SHP77 treated with DMSO at 0.1 percent for 48 hours (cell line): ENCODE measurements at regions not wholly inside any gene's neighbourhood (a gene's known extent, or its start where the extent isn't known, plus 50 kb on each side); places are given as distances from the start of the nearest gene placed in this dataset.
"Not testable (repeated sequence)": the region's sequence is repeated elsewhere in the genome, so short reads cannot be mapped to it uniquely, and the experiment has no call there.

ENCODE experiments used
- DNase-seq: peaks from one replicate; lab custom pipeline; 2025; lab: John Stamatoyannopoulos, UW

DNA sequence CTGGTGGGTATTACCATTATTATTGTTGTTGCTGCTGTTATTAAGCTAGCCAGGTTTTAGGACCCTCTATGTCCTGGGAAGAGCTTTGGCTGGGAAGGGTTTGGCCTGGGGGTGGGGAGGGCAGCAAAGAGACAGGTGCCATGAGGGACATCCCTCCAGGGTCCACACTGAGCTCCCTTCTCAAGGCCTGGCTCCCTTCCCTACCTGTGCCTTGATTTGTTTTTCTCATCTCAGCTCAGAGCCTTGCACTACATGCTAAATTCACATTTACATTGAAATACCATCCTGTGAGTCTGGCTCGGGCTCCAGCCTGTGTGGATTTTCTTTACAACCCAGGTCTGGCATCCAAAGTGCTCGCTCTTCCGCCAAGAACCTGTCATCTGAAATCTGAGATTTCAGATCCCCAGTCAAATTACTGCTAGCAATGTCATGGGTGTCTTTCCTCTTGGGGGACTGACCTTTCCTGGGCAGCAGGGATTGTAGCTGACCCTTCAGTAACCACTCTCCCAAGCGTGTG is 536.3 kb downstream of the PTPRU start:
- DNase-seq = no peak

DNA sequence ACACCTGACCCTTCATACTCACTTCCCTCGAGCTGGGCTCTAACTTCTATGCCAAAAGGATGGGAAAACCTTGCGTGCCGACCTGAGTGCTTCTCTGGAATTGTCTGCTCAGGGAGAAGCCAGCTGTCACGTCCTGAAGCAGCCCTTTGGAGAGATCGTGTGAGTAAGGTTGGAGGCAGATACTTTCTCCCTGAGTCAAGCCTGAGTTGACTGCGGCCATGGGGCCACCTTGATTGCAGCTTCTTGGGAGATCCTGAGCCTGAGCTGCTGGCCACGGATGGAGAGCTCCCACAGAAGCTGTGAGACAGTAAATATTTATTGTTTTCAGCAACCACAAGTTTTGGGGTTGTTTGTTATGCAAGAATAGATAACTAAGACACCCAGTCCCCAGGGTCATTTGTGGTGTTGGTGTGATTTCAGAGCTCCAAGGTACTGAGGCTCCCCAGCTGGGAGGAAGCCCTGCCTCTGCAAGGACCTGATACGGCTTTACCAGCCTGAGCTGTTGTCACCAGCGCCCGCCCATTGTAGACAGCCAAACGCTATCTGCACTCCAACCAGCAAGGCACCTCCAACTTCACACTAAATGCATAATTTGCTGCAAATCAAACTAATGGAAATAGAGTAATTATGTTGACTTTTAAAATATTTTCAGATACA is 531.6 kb downstream of the PTPRU start:
- DNase-seq = no peak

DNA sequence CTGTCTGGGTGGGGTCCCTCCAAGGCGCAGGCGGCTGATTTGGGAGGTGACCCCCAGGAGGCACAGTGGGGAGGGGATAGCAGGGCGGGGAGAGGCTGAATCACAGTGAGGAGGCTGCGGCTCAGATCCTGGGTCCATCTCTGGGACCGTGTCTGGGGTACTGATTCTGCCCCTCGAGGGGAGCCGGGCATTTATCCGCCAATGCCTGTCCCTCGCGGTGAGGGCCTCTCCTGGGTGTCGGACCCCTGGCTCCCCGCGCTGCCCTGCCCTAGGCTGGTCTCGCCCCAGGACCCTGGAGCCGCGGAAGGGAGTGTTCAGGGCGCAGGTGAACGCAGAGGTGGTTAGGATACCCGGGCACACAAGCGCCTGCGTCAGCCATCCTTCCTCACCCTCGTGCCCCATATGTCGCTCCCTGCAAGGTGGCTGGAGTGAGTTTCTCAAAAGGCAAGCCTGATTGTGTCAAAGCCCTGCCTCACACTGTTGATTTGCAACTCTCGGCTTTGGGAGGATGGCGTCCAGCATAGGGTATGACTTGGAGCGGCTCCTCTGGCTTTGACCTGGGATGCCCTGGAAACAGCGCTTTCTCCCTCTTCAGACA is 530.9 kb downstream of the PTPRU start:
- no peak for DNase-seq

DNA sequence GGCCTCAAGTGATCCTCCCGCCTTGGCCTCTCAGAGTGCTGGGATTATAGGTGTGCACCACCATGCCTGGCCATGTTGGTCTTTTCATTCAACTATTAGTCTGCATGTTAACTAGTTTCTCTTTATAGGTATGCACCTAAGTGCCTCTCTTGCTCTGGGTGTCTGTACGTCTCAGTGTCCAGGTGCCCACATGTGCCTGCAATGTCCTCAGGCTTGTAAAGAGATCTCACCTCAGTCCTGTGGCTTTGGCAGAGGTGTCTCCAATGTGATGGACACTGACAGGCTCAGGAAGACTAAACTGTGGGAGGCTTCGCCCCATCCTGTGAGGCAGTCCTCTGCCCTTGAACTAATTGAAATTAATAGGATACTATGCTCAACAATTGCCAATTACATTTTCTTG is 526.3 kb downstream of the PTPRU start:
- DNase-seq = no peak

DNA sequence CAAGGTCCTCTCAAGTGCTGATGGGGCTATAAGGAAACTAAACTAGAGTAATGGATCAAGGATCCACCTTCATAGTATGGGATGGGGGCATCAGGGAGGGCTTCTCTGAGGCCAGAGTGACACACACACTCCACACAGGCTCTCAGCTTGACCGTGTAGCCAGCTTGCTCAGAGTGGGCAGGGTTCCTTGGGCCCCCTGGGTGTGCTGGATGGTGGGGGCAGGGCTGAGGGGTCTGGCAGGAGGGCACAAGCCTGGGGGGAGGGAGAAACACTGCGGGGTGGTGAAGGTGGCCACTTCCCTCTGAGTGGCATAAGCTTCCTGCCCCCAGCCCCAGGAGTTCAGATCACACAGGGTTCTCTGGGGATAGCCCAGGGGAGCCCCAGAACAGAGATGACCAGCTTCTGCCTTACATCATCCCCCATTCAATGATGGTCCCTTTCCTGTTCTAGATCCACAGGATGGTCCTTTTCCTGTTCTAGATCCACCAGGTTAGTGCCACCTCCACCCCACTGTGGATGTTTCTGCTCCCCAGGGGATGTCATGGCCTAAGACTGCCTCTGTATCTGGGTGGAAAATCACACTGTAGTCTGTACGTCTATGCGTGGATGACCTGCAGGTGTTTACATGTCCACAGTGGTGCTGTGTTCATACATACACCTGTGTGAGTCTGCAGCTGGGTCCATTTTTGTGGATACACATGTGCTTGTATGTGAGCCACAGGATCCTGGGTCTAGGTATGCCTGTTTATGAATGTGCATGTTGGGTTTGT is 525.0 kb downstream of the PTPRU start:
- DNase-seq = no peak

DNA sequence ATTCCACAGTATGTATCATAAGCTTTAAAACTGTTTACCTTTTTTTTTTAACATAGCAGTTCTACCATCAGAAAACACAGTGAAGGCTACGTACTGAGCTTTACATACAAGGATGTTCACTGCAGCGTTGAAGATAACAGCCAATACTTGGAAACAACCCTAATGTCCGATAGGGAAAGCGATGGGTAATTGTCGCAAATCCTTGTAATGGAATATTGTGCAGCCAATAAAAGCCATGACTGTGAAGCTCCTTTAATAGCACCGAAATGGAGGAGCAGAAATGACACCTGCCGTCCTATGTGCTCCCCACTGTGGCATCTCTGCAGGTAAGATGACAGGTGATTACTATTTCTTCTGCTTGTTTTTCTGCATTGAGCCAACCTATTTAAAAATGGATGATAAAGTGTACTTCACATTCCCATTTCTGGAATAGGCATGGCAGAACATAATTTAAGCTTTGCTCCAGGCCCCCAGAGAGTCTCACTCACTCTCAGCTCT is 523.8 kb downstream of the PTPRU start:
- no peak for DNase-seq

DNA sequence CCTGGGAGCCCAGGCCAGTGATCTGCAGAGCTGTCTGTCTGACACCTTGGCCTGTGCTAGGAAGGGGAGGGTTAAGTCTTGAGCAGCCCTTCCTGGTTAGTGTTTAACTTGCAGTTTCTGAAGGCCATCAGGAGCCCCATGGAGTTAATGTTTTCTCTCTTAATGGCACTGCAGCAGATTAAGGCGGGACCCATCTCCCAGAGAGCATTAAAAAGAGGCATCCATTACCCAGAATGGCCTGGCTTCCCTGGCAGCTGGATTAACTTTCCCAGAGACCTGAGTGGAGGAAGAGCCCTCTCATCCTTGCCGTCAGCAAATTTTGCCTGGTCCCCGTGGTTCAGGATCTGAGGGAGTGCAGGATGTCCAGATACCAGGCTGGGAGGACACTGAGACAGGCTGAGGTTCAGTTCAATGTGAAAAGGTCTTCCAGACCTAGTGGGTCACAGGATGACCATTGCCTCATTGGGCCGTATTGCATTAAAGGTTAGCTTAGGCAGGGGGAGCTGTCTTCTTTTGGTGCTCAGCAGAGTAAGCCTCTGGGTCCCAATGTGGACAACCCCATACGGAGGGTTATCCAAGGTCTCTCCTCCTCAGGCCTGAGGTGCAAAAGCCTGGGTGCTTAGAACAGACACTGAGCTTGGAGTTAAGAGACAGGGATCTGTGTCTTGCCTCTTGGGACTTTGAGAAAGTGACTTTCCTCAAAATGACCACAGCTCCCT is 522.6 kb downstream of the PTPRU start:
- DNase-seq = no peak

DNA sequence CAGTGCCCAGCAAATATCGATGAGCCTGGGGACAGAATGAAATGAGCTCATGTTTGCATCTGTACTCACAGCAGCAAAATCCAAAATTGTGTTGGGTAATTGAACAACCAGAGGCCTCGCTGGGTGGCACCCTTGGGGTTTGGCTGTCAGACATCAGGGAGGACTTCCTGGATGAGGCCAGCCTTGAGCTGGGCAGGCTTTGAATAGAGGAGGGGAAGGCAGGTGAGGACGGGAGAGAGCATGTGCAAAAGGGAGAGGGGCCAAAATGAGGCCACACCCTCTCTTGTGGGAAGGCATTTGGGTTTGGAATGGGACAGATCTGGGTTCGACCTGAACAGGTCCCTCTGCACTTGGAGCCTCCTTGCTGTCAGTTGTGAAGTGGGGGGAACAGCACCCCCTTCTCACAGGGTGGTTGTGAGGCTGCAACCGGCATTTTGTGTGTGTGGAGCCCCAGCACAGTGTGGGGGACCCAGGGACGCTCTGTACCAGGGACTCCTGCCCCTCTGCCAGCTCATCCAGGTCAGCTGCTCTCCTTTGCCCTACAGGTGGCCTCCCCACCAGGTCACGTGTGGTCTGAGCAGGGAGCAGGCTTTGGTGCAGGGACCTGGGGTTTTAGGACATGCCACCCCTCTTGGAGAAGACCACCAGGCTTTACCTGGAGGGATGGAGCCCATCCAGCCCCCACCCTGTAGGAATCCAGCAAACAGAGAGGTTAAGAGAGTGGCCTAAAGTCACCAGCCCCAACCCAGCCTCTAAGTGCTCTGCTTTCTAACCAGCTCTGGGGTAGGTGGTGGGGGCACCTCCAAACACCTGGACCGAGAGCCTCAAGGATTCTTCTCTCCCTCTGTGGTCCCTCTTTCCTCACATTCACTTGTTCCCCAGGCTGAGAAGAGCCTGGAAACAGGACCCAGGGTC is 521.8 kb downstream of the PTPRU start:
- no peak for DNase-seq

DNA sequence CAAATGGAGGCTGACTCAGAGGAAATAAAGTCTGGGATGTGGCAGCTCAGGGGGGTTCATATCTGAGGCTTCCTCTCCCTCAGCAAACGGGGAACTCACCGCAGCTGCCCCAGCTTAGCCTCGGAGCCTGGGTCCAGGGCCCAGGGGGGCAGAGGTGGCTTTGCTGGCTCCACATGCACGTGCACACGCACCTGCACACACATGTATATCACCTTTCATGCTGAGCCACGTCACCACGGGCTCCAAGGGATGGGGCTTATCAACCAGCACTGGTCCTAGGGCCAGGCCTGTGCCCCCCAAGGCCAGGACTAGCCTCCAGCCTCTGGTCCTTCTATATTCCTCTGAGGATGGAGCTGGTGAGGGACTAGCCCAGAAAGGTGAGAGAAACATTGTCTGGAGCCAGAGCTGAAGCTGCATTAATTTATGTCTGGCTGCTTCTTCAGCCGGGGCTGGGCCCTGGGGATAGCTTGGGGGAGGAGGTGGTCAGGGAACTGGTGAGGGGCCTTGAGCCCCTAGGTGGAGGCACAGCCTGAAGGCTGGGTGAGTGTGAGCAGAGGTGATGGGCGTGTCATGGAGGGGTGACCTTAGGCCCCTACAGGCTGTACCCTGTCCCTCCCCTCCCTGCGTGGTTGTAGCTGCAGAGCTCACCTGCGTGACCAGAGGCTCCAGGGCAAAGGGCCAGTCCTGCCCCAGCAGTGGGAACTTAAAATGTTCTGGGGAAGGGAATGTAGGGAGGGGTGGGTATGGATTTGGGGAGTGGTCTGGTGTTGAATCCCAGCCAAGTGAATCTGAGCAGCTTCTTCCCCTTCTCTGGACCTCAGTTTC is 520.8 kb downstream of the PTPRU start:
- no peak for DNase-seq

DNA sequence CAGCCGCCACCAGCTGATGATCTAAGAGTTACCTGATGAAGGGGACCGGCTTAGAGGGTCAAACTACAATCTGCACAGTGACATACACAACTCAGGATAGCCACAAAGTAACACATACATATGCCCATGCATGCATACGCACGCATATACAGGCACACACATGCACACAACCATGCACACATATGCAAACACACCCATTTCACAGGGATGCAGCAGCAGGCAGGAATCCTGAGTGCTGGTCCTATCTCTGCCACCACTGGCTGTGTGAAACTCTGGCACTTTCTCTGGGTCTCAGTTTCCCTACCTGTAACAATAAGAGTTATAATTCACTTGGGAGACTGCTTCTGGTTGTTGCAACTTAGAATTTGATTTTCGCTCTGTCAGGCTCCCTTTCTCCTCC is 520.2 kb downstream of the PTPRU start:
- no peak for DNase-seq

DNA sequence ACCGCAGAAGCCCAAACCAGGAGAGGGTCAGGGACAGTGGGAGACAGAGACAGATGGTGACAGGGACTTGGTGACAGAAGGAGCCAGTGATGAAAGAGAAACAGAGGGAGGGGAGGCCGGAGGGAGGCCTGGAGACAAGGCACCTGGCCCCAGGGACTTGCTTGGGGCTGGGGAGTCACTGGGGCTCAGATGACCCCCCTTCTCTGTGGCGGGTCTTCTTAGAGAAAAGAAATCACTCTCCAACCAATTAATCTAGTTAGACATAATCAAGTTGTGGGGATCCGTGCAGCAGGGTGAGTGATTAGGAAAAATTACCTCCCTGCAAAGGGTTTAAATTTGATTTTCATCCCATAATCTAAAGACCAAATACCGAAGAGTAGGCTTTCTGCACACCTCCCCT is 519.8 kb downstream of the PTPRU start:
- DNase-seq = no peak

DNA sequence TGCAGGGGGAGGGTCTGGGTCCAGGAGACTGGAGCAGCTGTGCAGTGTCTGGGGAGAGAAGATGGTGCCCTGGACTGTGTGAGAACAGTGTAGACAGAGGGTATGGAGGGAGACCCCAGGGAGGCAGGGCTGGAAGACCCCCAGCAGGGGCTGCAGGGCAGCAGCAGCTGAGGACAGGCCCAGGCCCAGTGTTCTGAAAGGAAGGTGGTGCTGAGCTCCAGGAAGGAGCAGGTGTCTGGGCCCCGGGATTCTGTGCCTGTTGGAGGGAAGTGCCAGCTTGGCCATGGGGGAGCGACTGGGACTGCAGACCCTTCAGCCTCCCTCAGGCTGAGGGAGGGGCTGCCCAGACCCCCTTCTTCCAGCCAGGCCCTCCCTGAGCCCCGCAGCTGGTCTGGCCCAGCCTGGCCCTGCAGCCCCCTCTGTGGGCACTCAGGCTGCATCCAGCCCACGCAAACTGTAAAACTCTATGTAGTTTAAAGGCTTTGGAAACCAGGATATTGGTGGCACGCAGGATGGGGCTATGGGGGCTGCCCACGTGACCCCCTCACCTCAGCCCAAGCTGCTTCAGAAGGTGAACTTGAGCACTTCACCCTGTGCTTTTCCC is 519.2 kb downstream of the PTPRU start:
- DNase-seq = not testable (repeated sequence)

DNA sequence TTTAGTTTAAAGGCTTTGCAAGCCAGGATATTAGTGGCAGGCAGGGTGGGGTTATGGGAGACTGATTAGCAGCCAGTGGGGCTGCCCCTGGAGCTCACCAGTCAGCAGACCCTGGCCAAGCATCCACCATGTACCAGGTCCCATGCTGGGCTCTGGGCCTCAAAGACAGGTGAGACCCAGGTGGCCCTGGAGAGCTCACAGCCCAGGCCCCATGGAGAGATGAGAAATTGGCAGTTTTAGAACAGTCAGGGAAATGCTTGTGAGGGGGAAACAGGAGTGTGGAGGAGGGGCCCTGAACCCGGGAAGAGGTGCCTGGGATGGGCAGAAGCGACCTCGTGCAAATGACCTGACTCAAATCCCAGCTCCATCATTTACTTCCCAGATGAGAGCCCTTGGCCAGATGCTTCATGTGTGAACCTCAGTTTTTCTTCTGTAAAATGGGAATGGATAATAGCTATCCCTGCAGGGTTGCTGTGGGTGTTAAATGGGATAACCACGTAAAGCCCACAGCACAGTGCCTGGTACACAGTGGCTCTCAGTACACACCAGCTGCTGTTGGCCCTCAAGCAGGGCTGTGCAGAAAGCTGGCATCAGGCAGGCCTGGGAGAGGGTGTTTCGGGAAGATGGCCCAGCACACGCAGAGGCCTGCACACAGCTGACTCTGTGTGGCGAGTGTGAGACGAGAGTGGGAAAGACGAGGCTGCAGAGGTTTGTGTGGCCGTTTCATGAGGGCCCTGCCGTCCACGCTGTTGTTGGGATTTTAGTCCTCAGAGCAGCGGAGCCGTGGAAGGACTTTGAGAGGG is 518.5 kb downstream of the PTPRU start:
- no peak for DNase-seq

DNA sequence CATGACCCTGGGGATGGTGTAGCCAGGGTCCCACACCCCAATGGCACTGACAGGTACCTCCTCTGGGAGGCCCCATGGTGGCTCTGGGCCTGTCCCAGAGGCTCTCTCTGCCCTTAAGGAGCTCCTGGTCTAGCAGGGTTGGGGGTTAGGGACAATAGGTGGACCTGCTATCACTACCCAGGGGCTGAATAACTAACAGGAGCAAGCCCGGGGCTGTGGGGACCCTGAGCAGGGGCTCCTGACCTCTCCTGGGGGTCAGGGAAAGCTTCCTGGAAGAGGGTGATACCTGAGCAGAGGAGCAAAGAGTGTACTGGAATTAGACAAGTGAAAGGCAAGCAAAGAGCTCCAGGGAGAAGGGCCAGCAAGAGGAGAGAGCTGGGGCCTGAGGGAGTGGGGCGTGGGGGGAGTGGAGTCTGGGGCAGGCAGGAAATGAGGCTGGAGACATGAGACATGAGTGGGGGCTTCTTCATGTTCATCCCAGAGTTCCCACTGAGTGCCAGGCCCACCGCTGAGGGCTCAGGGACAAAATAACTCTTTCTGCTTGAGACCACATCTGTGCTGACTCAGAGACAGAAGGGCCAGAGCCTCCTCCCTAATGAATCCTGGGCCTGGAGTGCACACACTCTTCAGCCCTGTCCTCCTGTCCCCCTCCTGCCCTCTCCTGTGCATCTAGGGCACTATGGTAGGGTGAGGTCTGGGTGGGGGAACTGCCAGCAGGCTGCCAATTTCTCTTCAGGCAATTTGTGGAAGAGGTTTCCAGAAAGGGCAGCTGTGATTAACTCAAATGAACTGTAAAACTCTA is 517.6 kb downstream of the PTPRU start:
- no peak for DNase-seq

DNA sequence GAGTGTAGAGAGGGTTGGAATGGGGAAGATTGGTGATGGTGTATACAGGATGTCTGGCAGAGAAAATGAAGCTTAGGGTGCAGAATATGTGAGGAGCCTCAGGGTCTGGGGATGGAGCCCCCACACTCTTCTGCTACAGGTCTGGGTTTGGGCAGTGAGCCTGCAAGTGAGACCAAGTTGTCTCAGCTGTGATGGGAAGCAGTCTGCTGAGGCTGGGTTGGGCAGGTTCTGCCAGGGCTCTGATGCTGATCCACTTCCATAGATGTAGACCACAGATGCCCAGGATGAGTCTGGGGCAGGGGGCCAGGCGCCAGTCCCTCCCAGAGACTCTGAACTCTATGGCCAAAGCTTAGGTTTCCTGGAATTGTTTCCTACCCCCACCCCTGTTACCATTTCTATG is 516.9 kb downstream of the PTPRU start:
- no peak for DNase-seq

DNA sequence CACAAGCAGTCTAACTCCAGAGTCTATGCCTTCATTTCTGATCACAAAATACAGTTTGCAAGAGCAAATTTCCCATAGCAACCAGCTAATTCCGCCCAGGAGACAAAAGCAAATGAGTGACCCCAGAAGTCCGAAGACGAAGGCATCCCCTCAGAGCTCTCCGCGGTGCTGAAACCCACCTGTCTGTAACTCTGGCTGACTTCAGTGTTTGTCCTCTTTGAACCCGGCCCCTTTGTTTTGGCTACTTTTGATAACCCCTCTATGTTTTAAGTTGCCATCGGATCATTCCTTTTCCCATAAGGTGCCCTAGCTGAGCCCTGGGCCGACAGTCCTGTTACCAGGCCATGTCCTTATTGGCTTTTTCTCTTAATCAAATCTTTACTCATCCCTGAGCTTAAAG is 515.8 kb downstream of the PTPRU start:
- DNase-seq = no peak

DNA sequence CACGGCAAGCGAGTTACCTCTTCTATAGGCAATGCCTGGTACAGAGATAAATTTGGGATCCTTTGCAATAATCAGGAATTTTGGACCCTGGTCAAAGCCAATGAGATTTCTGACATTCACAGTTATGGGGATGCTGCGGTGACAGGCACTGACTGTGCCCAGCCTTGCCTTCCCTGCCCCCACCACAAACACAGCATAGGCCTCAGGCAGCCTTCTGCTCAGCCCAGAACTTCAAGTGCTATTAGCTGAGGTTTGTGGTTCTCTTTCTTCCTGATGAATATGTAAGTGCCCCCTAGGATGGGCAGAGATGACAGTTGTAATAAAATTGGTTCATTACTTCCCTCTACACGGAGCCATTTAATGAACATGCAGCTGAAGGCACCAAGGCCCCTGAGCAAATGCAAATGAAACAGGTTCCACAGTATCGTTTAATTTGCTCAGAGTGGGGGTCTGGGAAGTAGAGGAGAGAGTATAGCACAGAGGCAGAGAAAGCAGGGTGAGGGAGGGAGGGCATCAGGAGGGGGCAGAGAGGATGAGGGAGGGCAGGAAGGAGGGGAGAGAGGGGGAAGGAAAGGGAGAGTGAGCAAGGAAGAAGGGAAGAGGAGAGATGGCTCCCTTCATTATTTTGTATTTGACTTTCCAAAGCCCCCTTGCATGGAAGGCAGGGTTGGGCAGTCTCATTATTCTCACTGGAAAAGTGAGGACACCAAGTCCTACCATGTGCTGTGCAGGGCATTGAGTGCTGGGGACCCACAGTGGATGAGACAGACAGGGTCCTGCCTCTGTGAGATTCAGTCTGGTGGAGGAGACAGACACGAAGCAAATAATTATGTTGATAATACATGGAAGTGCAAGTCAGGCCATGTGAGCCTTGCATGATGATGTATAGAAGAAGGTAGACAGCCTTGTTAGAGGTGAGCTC is 513.0 kb downstream of the PTPRU start:
- no peak for DNase-seq
